Nephron progenitor cell (in vitro differentiated cells): ENCODE measurements at regions not wholly inside any gene's neighbourhood (a gene's known extent, or its start where the extent isn't known, plus 50 kb on each side); places are given as distances from the start of the nearest gene placed in this dataset.

ENCODE experiments used
- DNase-seq: peaks from one replicate; pipeline ENCODE4 v3.0.0; 2021
- H3K27ac Mint-ChIP-seq: 2 replicates; pipeline ENCODE4 v1.8.0; 2021; ENCODE audit warnings: mild to moderate bottlenecking, moderate library complexity, mixed read lengths
- H3K27me3 Mint-ChIP-seq: 2 replicates; pipeline ENCODE4 v1.8.0; 2021; ENCODE audit warnings: mild to moderate bottlenecking, low read depth, mixed read lengths; ENCODE audit not compliant: poor library complexity
- H3K36me3 Mint-ChIP-seq: 2 replicates; pipeline ENCODE4 v1.8.0; 2021; ENCODE audit warnings: low read depth, mixed read lengths
- H3K4me1 Mint-ChIP-seq: 2 replicates; pipeline ENCODE4 v1.8.0; 2021; ENCODE audit warnings: mixed read lengths
- H3K4me3 Mint-ChIP-seq: 2 replicates; pipeline ENCODE4 v1.8.0; 2021; ENCODE audit warnings: mild to moderate bottlenecking, moderate library complexity, mixed read lengths
- H3K9me3 Mint-ChIP-seq: 2 replicates; pipeline ENCODE4 v1.8.0; 2021; ENCODE audit warnings: mild to moderate bottlenecking, moderate library complexity, mixed read lengths
- CTCF ChIP-seq: fragments of 200-600 bp; sonication (generic); IDR thresholded peaks from 2 replicates; pipeline ENCODE4 v1.5.0; 2021; ENCODE audit warnings: antibody characterized with exemption

GRCh38 chr7:41122256-41122987, 580.5 kb downstream of the INHBA start:
- Mint-ChIP-seq H3K36me3 (no peaks in the 10 kb centered on the region), H3K27ac (no peak overlapping the region), H3K4me1 (peaks cover 8% of the 10 kb centered on the region), H3K27me3 (no peaks in the 10 kb centered on the region), H3K4me3 (no peak overlapping the region), H3K9me3 (peaks cover 4% of the 10 kb centered on the region)
- no peak for TF ChIP-seq CTCF
- DNase-seq: no peak

- TF ChIP-seq CTCF: no peak
- H3K27ac Mint-ChIP-seq: no peak overlapping the region
- no peaks in the 10 kb centered on the region for H3K36me3 Mint-ChIP-seq
- H3K27me3 Mint-ChIP-seq: no peaks in the 10 kb centered on the region
- peaks cover 8% of the 10 kb centered on the region for H3K4me1 Mint-ChIP-seq
- peaks cover 4% of the 10 kb centered on the region for H3K9me3 Mint-ChIP-seq
- no peak overlapping the region for H3K4me3 Mint-ChIP-seq
- DNase-seq: no peak
Observed at GRCh38 chr7:41121228-41121627, 581.7 kb downstream of the INHBA start.

GRCh38 chr7:41118486-41118885, 584.4 kb downstream of the INHBA start:
- no peak overlapping the region for H3K4me3 Mint-ChIP-seq
- H3K4me1 Mint-ChIP-seq: peaks cover 8% of the 10 kb centered on the region
- no peaks in the 10 kb centered on the region for H3K27me3 Mint-ChIP-seq
- no peaks in the 10 kb centered on the region for H3K36me3 Mint-ChIP-seq
- H3K9me3 Mint-ChIP-seq: peaks cover 4% of the 10 kb centered on the region
- no peak overlapping the region for H3K27ac Mint-ChIP-seq
- no peak for TF ChIP-seq CTCF
- DNase-seq: no peak

- Mint-ChIP-seq H3K36me3 (no peaks in the 10 kb centered on the region), H3K27me3 (no peaks in the 10 kb centered on the region), H3K4me1 (peaks cover 8% of the 10 kb centered on the region), H3K27ac (no peak overlapping the region), H3K4me3 (no peak overlapping the region), H3K9me3 (peaks cover 4% of the 10 kb centered on the region)
- TF ChIP-seq CTCF: no peak
- no peak for DNase-seq
Observed at GRCh38 chr7:41117431-41117830, 585.5 kb downstream of the INHBA start.

GRCh38 chr7:41116817-41117216, 586.1 kb downstream of the INHBA start:
- H3K4me3 Mint-ChIP-seq: no peak overlapping the region
- no peak for TF ChIP-seq CTCF
- peaks cover 4% of the 10 kb centered on the region for H3K9me3 Mint-ChIP-seq
- H3K27me3 Mint-ChIP-seq: no peaks in the 10 kb centered on the region
- no peak overlapping the region for H3K27ac Mint-ChIP-seq
- no peak for DNase-seq
- H3K36me3 Mint-ChIP-seq: no peaks in the 10 kb centered on the region
- peaks cover 8% of the 10 kb centered on the region for H3K4me1 Mint-ChIP-seq

- no peak for TF ChIP-seq CTCF
- Mint-ChIP-seq H3K9me3 (peaks cover 4% of the 10 kb centered on the region), H3K27me3 (no peaks in the 10 kb centered on the region), H3K36me3 (no peaks in the 10 kb centered on the region), H3K4me3 (no peak overlapping the region), H3K4me1 (peaks cover 8% of the 10 kb centered on the region), H3K27ac (no peak overlapping the region)
- DNase-seq: no peak
Observed at GRCh38 chr7:41116337-41116736, 586.6 kb downstream of the INHBA start.
